BE2C (cell line): ENCODE measurements at regions not wholly inside any gene's neighbourhood (a gene's known extent, or its start where the extent isn't known, plus 50 kb on each side); places are given as distances from the start of the nearest gene placed in this dataset.

Experiments used
- DNase-seq: peaks from one replicate; pipeline ENCODE4 v3.0.0-alpha.2; 2020
- H3K27me3 ChIP-seq: fragments of 250-450 bp; sonication (Bioruptor Pico); 2 replicates; pipeline ENCODE4 v1.5.1; 2020; ENCODE audit warnings: mild to moderate bottlenecking
- H3K36me3 ChIP-seq: fragments of 250-450 bp; sonication (Bioruptor Pico); 2 replicates; pipeline ENCODE4 v1.5.1; 2020; ENCODE audit warnings: mild to moderate bottlenecking
- H3K4me1 ChIP-seq: fragments of 250-450 bp; sonication (Bioruptor Pico); 2 replicates; pipeline ENCODE4 v1.5.1; 2020
- H3K4me3 ChIP-seq: 2 replicates; pipeline ENCODE4 v1.5.1; 2011; ENCODE audit warnings: low read depth, low read length
- H3K9me3 ChIP-seq: fragments of 250-450 bp; sonication (Bioruptor Pico); 2 replicates; pipeline ENCODE4 v1.5.1; 2020
- CTCF ChIP-seq: IDR thresholded peaks from 2 replicates; pipeline ENCODE4 v1.5.1; 2012; ENCODE audit warnings: mild to moderate bottlenecking, low read depth, low read length

- H3K36me3 ChIP-seq = no peaks in the 10 kb centered on the region
- TF ChIP-seq CTCF = no peak
- no peaks in the 10 kb centered on the region; the same call in 1 of the 2 replicates for H3K27me3 ChIP-seq
- H3K4me3 ChIP-seq = no peak overlapping the region
- H3K4me1 ChIP-seq = no peaks in the 10 kb centered on the region
- no peak for DNase-seq
- no peaks in the 10 kb centered on the region for H3K9me3 ChIP-seq
Observed at GRCh38 chr1:182297335-182297734, 94.3 kb downstream of the GLUL start.

GRCh38 chr1:182295697-182296096, 95.9 kb downstream of the GLUL start:
- no peaks in the 10 kb centered on the region for H3K9me3 ChIP-seq
- no peaks in the 10 kb centered on the region for H3K36me3 ChIP-seq
- H3K4me3 ChIP-seq = no peak overlapping the region
- no peak for TF ChIP-seq CTCF
- H3K4me1 ChIP-seq = no peaks in the 10 kb centered on the region
- no peaks in the 10 kb centered on the region; the same call in 1 of the 2 replicates for H3K27me3 ChIP-seq
- no peak for DNase-seq

- Histone ChIP-seq H3K4me1 (no peaks in the 10 kb centered on the region), H3K9me3 (no peaks in the 10 kb centered on the region), H3K4me3 (no peak overlapping the region), H3K27me3 (no peaks in the 10 kb centered on the region; the same call in 1 of the 2 replicates), H3K36me3 (no peaks in the 10 kb centered on the region)
- no peak for TF ChIP-seq CTCF
- no peak for DNase-seq
Observed at GRCh38 chr1:182293119-182293589, 98.4 kb downstream of the GLUL start.

GRCh38 chr1:182292193-182292741, 99.3 kb downstream of the GLUL start:
- TF ChIP-seq CTCF = no peak
- Histone ChIP-seq H3K4me1 (no peaks in the 10 kb centered on the region), H3K9me3 (no peaks in the 10 kb centered on the region), H3K4me3 (no peak overlapping the region), H3K36me3 (no peaks in the 10 kb centered on the region), H3K27me3 (no peaks in the 10 kb centered on the region; the same call in 1 of the 2 replicates)
- no peak for DNase-seq

- Histone ChIP-seq H3K4me3 (no peak overlapping the region), H3K9me3 (no peaks in the 10 kb centered on the region), H3K27me3 (no peaks in the 10 kb centered on the region; the same call in 1 of the 2 replicates), H3K36me3 (no peaks in the 10 kb centered on the region), H3K4me1 (no peaks in the 10 kb centered on the region)
- no peak for DNase-seq
- TF ChIP-seq CTCF = no peak
Observed at GRCh38 chr1:182291584-182292192, 99.9 kb downstream of the GLUL start.
